ENCODE measurements at regions not wholly inside any gene's neighbourhood (a gene's known extent, or its start where the extent isn't known, plus 50 kb on each side); places are given as distances from the start of the nearest gene placed in this dataset.

GRCh38 chr6:169946971-169947370, 195.5 kb downstream of the ERMARD start:
- DNase-seq (ENCODE audit: low read depth in 2 of 2): no peak

GRCh38 chr6:169945117-169945516, 193.7 kb downstream of the ERMARD start:
- DNase-seq (ENCODE audit: low read depth in 2 of 2): no peak

GRCh38 chr6:169944415-169944814, 193.0 kb downstream of the ERMARD start:
- no peak for DNase-seq (ENCODE audit: low read depth in 2 of 2)

- DNase-seq (ENCODE audit: low read depth in 2 of 2): no peak
These were observed 192.6 kb downstream of the ERMARD start for GRCh38 chr6:169944061-169944337.

GRCh38 chr6:169943241-169944060, 192.0 kb downstream of the ERMARD start:
- DNase-seq (ENCODE audit: low read depth in 2 of 2): no peak

- no peak for DNase-seq (ENCODE audit: low read depth in 2 of 2)
These were observed 190.8 kb downstream of the ERMARD start for GRCh38 chr6:169942173-169942572.

- DNase-seq (ENCODE audit: low read depth in 2 of 2): no peak
These were observed 189.3 kb downstream of the ERMARD start for GRCh38 chr6:169940481-169941271.

- DNase-seq (ENCODE audit: low read depth in 2 of 2): no peak
These were observed 188.2 kb downstream of the ERMARD start for GRCh38 chr6:169939554-169940164.

GRCh38 chr6:169938731-169939130, 187.3 kb downstream of the ERMARD start:
- DNase-seq (ENCODE audit: low read depth in 2 of 2): no peak

- DNase-seq (ENCODE audit: low read depth in 2 of 2): no peak
These were observed 186.9 kb downstream of the ERMARD start for GRCh38 chr6:169938262-169938701.

- no peak for DNase-seq (ENCODE audit: low read depth in 2 of 2)
These were observed 186.2 kb downstream of the ERMARD start for GRCh38 chr6:169937389-169938261.

GRCh38 chr6:169936355-169936975, 185.0 kb downstream of the ERMARD start:
- DNase-seq (ENCODE audit: low read depth in 2 of 2): no peak

- DNase-seq (ENCODE audit: low read depth in 2 of 2): no peak
These were observed 184.4 kb downstream of the ERMARD start for GRCh38 chr6:169935861-169936260.

- no peak for DNase-seq (ENCODE audit: low read depth in 2 of 2)
These were observed 183.9 kb downstream of the ERMARD start for GRCh38 chr6:169935348-169935718.

GRCh38 chr6:169934699-169935347, 183.4 kb downstream of the ERMARD start:
- DNase-seq (ENCODE audit: low read depth in 2 of 2): no peak

GRCh38 chr6:169933839-169934698, 182.6 kb downstream of the ERMARD start:
- DNase-seq (ENCODE audit: low read depth in 2 of 2): no peak

- DNase-seq (ENCODE audit: low read depth in 2 of 2): no peak
These were observed 181.9 kb downstream of the ERMARD start for GRCh38 chr6:169933251-169933821.

GRCh38 chr6:169932491-169932890, 181.1 kb downstream of the ERMARD start:
- DNase-seq (ENCODE audit: low read depth in 2 of 2): no peak

- no peak for DNase-seq (ENCODE audit: low read depth in 2 of 2)
These were observed 179.8 kb downstream of the ERMARD start for GRCh38 chr6:169931261-169931660.

GRCh38 chr6:169930799-169931198, 179.4 kb downstream of the ERMARD start:
- no peak for DNase-seq (ENCODE audit: low read depth in 2 of 2)

Data from fibroblast of skin of left biceps (primary cell).